ENCODE measurements at regions not wholly inside any gene's neighbourhood (a gene's known extent, or its start where the extent isn't known, plus 50 kb on each side); places are given as distances from the start of the nearest gene placed in this dataset.

DNA sequence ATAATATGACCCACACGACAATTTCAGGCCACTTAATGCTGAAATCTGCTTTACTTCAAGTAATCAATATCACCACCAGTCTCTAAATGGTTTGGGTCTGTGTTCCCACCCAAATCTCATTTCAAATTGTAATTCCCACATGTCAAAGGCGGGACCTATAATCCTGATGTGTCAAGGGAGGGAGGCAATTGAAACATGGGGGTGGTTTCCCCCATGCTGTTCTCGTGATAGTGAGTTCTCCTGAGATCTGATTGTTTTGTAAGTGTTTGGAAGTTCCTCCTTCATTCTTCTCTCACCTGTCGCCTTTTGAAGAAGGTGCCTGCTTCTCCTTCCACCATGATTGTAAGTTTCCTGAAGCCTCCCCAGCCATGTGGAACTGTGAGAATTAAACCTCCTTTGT is 178.4 kb downstream of the CRPPA start:
- TF ChIP-seq ELF4 (IDR thresholded peaks at IDR 0.05) (no peak), FOXA1 (IDR thresholded peaks at IDR 0.05) (no peak), FOXK2 (IDR thresholded peaks at IDR 0.05) (no peak), FOXM1 (IDR thresholded peaks at IDR 0.05; ENCODE audit: borderline replicate concordance) (no peak), L3MBTL2 (conservative IDR thresholded peaks at IDR 0.05) (no peak), HDGF (IDR thresholded peaks at IDR 0.05; ENCODE audit: borderline replicate concordance) (no peak), CTBP1 (IDR thresholded peaks at IDR 0.05; ENCODE audit: borderline replicate concordance) (no peak), ARNT (IDR thresholded peaks at IDR 0.05) (no peak), LEF1 (IDR thresholded peaks at IDR 0.05; ENCODE audit: borderline replicate concordance) (no peak), SP1 (IDR thresholded peaks at IDR 0.05) (no peak), SUZ12 (IDR thresholded peaks at IDR 0.05) (no peak)
